WTC11 (cell line): ENCODE measurements at regions not wholly inside any gene's neighbourhood (a gene's known extent, or its start where the extent isn't known, plus 50 kb on each side); places are given as distances from the start of the nearest gene placed in this dataset.

Experiments
- CREM ChIP-seq: sonication (generic); formaldehyde crosslinking; IDR thresholded peaks from 2 replicates; pipeline ENCODE4 v1.8.1; 2022; ENCODE audit warnings: mild to moderate bottlenecking, missing genetic modification reagents, moderate library complexity
- ESRRA ChIP-seq: sonication (generic); formaldehyde crosslinking; IDR thresholded peaks from 2 replicates; pipeline ENCODE4 v1.8.1; 2022; ENCODE audit warnings: mild to moderate bottlenecking, missing genetic modification reagents, borderline replicate concordance
- ZNF416 ChIP-seq: fragments of 250-450 bp; sonication (Bioruptor Pico); IDR thresholded peaks from 2 replicates; pipeline ENCODE4 v1.9.0; 2021; ENCODE audit warnings: mild to moderate bottlenecking, inconsistent platforms
- TF ChIP-seq, protein P1 (sequence below): fragments of 200-600 bp; IDR thresholded peaks from 2 replicates; pipeline ENCODE4 v1.8.0; 2022; ENCODE audit warnings: antibody characterized with exemption
- TF ChIP-seq, protein P2 (sequence below): sonication (generic); formaldehyde crosslinking; IDR thresholded peaks from 2 replicates; pipeline ENCODE4 v1.8.1; 2022; ENCODE audit warnings: missing genetic modification reagents, borderline replicate concordance
- TF ChIP-seq, protein P3 (sequence below): sonication (generic); formaldehyde crosslinking; IDR thresholded peaks from 2 replicates; pipeline ENCODE4 v1.8.1; 2023; ENCODE audit warnings: mild to moderate bottlenecking, missing genetic modification reagents

DNA sequence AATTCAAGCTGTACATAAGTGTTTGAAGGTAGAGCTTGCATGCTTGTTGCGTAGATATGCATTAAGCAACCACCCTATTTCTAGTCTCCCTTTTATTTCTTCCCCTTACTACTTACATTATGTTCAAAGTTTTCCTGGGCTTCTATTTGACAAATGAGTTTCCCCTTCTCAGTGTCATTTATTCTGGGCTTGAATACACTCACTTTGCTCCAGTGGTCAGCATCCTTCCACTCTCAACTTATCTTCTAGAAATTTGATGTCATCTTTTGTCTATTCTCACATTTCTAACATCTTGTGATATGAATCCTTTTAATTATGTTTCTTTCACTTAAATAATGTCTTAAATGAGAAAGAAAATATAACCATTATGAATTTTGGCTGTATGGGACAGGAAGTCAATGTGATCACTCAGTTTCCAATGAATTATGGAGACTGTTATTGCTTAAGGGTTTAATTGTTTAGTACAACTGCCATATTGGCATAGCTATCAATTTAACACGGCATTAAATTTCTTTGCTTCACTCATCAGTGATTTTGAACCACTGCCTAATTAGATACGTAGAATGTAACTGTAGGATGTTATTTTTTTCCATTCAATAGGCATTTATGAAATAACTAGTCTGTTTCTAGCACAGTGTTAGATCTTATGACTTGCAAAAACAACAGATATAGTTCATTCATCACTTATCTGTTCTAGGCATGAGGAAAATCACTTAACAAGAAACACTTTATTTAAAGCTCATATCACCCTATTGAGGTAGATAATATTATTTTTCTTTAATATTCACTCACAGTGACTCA is 105.5 kb upstream of the CDH12 start:
- no peak for TF ChIP-seq ZNF416 (CRISPR knock-in tag)
- TF ChIP-seq, protein P1, sequence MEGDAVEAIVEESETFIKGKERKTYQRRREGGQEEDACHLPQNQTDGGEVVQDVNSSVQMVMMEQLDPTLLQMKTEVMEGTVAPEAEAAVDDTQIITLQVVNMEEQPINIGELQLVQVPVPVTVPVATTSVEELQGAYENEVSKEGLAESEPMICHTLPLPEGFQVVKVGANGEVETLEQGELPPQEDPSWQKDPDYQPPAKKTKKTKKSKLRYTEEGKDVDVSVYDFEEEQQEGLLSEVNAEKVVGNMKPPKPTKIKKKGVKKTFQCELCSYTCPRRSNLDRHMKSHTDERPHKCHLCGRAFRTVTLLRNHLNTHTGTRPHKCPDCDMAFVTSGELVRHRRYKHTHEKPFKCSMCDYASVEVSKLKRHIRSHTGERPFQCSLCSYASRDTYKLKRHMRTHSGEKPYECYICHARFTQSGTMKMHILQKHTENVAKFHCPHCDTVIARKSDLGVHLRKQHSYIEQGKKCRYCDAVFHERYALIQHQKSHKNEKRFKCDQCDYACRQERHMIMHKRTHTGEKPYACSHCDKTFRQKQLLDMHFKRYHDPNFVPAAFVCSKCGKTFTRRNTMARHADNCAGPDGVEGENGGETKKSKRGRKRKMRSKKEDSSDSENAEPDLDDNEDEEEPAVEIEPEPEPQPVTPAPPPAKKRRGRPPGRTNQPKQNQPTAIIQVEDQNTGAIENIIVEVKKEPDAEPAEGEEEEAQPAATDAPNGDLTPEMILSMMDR = no peak
- no peak for TF ChIP-seq CREM (CRISPR knock-in tag)
- TF ChIP-seq, protein P2, sequence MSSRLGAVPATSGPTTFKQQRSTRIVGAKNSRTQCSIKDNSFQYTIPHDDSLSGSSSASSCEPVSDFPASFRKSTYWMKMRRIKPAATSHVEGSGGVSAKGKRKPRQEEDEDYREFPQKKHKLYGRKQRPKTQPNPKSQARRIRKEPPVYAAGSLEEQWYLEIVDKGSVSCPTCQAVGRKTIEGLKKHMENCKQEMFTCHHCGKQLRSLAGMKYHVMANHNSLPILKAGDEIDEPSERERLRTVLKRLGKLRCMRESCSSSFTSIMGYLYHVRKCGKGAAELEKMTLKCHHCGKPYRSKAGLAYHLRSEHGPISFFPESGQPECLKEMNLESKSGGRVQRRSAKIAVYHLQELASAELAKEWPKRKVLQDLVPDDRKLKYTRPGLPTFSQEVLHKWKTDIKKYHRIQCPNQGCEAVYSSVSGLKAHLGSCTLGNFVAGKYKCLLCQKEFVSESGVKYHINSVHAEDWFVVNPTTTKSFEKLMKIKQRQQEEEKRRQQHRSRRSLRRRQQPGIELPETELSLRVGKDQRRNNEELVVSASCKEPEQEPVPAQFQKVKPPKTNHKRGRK (CRISPR knock-in tag) = no peak
- TF ChIP-seq, protein P3, sequence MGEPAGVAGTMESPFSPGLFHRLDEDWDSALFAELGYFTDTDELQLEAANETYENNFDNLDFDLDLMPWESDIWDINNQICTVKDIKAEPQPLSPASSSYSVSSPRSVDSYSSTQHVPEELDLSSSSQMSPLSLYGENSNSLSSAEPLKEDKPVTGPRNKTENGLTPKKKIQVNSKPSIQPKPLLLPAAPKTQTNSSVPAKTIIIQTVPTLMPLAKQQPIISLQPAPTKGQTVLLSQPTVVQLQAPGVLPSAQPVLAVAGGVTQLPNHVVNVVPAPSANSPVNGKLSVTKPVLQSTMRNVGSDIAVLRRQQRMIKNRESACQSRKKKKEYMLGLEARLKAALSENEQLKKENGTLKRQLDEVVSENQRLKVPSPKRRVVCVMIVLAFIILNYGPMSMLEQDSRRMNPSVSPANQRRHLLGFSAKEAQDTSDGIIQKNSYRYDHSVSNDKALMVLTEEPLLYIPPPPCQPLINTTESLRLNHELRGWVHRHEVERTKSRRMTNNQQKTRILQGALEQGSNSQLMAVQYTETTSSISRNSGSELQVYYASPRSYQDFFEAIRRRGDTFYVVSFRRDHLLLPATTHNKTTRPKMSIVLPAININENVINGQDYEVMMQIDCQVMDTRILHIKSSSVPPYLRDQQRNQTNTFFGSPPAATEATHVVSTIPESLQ (CRISPR knock-in tag) = no peak
- TF ChIP-seq ESRRA = no peak
